ENCODE measurements at regions not wholly inside any gene's neighbourhood (a gene's known extent, or its start where the extent isn't known, plus 50 kb on each side); places are given as distances from the start of the nearest gene placed in this dataset.

DNA sequence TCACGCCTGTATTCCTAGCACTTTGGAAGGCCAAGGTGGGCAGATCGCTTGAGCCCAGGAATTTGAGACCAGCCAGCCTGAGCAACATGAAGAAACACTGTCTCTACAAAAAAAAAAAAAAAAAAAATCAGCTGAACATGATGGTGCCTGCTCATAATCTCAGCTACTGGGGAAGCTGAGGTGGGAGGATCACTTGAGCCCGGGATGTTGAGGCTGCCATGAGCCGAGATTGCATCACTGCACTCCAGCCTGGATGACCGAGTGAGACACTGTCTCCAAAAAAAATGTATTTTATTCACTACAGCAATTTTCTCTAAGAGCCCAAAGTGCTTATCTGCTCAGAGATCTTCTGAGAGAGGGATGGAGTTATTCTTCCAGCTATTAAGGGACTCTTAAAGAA lies 215.8 kb upstream of the PPP3CA start:
- DNase-seq (ENCODE audit: low spot score): no peak
- CTCF ChIA-PET: no interaction called here
- Histone ChIP-seq H3K9me3 (ENCODE audit: low read depth, low read length, poor library complexity, severe bottlenecking) (no peaks in the 10 kb centered on the region), H3K36me3 (ENCODE audit: insufficient read depth, low read length, poor library complexity, severe bottlenecking) (no peaks in the 10 kb centered on the region), H3K4me3 (ENCODE audit: low read depth, low read length, poor library complexity, severe bottlenecking) (no peak overlapping the region), H3K4me1 (ENCODE audit: insufficient read depth, low read length, poor library complexity, severe bottlenecking) (no peaks in the 10 kb centered on the region), H3K27ac (ENCODE audit: low read depth, low read length, poor library complexity, severe bottlenecking) (no peak overlapping the region), H3K27me3 (replicated peaks; ENCODE audit: insufficient read depth, low read depth, low read length, poor library complexity) (no peaks in the 10 kb centered on the region)
- no TSS peak for BruUV-seq (replicated peaks)
- TF ChIP-seq, protein P1, sequence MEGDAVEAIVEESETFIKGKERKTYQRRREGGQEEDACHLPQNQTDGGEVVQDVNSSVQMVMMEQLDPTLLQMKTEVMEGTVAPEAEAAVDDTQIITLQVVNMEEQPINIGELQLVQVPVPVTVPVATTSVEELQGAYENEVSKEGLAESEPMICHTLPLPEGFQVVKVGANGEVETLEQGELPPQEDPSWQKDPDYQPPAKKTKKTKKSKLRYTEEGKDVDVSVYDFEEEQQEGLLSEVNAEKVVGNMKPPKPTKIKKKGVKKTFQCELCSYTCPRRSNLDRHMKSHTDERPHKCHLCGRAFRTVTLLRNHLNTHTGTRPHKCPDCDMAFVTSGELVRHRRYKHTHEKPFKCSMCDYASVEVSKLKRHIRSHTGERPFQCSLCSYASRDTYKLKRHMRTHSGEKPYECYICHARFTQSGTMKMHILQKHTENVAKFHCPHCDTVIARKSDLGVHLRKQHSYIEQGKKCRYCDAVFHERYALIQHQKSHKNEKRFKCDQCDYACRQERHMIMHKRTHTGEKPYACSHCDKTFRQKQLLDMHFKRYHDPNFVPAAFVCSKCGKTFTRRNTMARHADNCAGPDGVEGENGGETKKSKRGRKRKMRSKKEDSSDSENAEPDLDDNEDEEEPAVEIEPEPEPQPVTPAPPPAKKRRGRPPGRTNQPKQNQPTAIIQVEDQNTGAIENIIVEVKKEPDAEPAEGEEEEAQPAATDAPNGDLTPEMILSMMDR (conservative IDR thresholded peaks at IDR 0.05; ENCODE audit: low read depth, low read length): no peak
- TF ChIP-seq EZH2 (IDR thresholded peaks at IDR 0.05; ENCODE audit: borderline replicate concordance, low read depth, low read length, poor library complexity, severe bottlenecking): no peak
- POLR2A ChIA-PET (ENCODE audit: low non-redundant PET): no interaction called here
- intact Hi-C loops (cut with micrococcal nuclease; ENCODE audit: unreplicated experiment): no loop called here

DNA sequence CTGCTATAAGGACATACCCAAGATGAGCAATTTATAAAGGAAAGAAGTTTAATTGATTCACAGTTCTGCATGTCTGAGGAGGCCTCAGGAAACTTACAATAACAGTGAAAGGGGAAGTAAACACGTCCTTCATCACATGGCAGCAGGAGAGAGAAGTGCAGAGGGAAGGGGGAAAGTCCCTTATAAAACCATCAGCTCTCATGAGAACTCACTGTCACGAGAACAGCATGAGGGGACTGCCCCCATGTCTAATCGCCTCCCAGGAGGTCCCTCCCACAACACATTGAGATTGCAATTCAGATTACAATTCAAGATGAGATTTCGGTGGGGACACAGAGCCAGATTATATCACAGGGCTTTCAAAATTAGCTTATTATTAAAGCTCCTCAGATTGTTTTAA lies 209.5 kb upstream of the PPP3CA start:
- CTCF ChIA-PET: no interaction called here

DNA sequence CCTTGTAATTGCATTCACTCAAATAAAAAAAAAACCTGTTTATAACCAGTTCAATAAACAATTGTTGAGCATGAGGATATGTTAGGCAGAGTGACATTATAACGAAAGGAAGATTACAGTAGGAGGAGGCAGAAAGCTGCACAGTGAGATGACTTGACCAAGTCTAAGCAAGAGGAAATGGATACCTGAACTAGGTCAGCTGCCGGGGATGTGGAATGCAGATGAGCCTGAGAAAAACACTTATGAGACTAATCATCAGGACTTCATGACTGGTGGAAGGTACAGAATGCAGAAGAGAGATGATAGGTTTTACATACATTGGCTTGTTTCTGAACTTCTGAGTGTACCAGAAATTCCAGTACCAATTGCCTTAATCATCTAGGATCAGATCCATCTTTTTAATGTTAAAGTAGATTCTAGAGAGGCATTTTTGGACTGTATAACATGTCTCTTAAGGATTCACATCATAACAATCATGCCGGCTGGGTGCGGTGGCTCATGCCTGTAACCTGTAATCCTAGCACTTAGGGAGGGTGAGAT lies 208.1 kb upstream of the PPP3CA start:
- H3K36me3 ChIP-seq (ENCODE audit: insufficient read depth, low read length, poor library complexity, severe bottlenecking): no peaks in the 10 kb centered on the region
- no peaks in the 10 kb centered on the region for H3K27me3 ChIP-seq (replicated peaks; ENCODE audit: insufficient read depth, low read depth, low read length, poor library complexity)
- peaks cover 7% of the 10 kb centered on the region for H3K9me3 ChIP-seq (ENCODE audit: low read depth, low read length, poor library complexity, severe bottlenecking)
- ChIA-PET POLR2A (ENCODE audit: low non-redundant PET) (no interaction called here), CTCF (no interaction called here)
- no peak for DNase-seq (ENCODE audit: low spot score)
- no peak overlapping the region for H3K27ac ChIP-seq (ENCODE audit: low read depth, low read length, poor library complexity, severe bottlenecking)
- intact Hi-C loops (cut with micrococcal nuclease; ENCODE audit: unreplicated experiment): no loop called here
- H3K4me3 ChIP-seq (ENCODE audit: low read depth, low read length, poor library complexity, severe bottlenecking): no peak overlapping the region
- BruUV-seq (replicated peaks): no TSS peak
- TF ChIP-seq, protein P1 (conservative IDR thresholded peaks at IDR 0.05; ENCODE audit: low read depth, low read length): no peak
- TF ChIP-seq EZH2 (IDR thresholded peaks at IDR 0.05; ENCODE audit: borderline replicate concordance, low read depth, low read length, poor library complexity, severe bottlenecking): no peak
- H3K4me1 ChIP-seq (ENCODE audit: insufficient read depth, low read length, poor library complexity, severe bottlenecking): no peaks in the 10 kb centered on the region

More for the DNA sequence above, 209.5 kb upstream of the PPP3CA start:
- BruUV-seq (replicated peaks): no TSS peak
- no peaks in the 10 kb centered on the region for H3K27me3 ChIP-seq (replicated peaks; ENCODE audit: insufficient read depth, low read depth, low read length, poor library complexity)
- no peak overlapping the region for H3K27ac ChIP-seq (ENCODE audit: low read depth, low read length, poor library complexity, severe bottlenecking)
- H3K4me1 ChIP-seq (ENCODE audit: insufficient read depth, low read length, poor library complexity, severe bottlenecking): no peaks in the 10 kb centered on the region
- H3K9me3 ChIP-seq (ENCODE audit: low read depth, low read length, poor library complexity, severe bottlenecking): peaks cover 7% of the 10 kb centered on the region
- no peak for DNase-seq (ENCODE audit: low spot score)
- no peaks in the 10 kb centered on the region for H3K36me3 ChIP-seq (ENCODE audit: insufficient read depth, low read length, poor library complexity, severe bottlenecking)
- POLR2A ChIA-PET (ENCODE audit: low non-redundant PET): no interaction called here
- H3K4me3 ChIP-seq (ENCODE audit: low read depth, low read length, poor library complexity, severe bottlenecking): no peak overlapping the region
- TF ChIP-seq, protein P1 (conservative IDR thresholded peaks at IDR 0.05; ENCODE audit: low read depth, low read length): no peak
- no peak for TF ChIP-seq EZH2 (IDR thresholded peaks at IDR 0.05; ENCODE audit: borderline replicate concordance, low read depth, low read length, poor library complexity, severe bottlenecking)
- intact Hi-C loops (cut with micrococcal nuclease; ENCODE audit: unreplicated experiment): no loop called here

All from A673 (cell line).